Activated B cell treated with CpG ODN at 0.5 μM for 24 hours (primary cell): ENCODE measurements at regions not wholly inside any gene's neighbourhood (a gene's known extent, or its start where the extent isn't known, plus 50 kb on each side); places are given as distances from the start of the nearest gene placed in this dataset.

Experiments used
- ATAC-seq: fragments of 200-7000 bp; cut with Tn5 transposase; one replicate; pipeline ENCODE4 v1.10.0; 2021; ENCODE audit warnings: low read depth, mild to moderate bottlenecking, moderate library complexity
- CTCF ChIA-PET: fragments of 350-600 bp; sonication (Branson Sonifier 250); formaldehyde crosslinking; loops from one replicate; lab custom pipeline; 2021; ENCODE audit warnings: antibody characterized with exemption; lab: Charles Lee
- POLR2A ChIA-PET: fragments of 350-600 bp; sonication (Branson Sonifier 250); formaldehyde crosslinking; loops from one replicate; lab custom pipeline; 2021; ENCODE audit warnings: antibody characterized with exemption; lab: Charles Lee
- DNase-seq: peaks from one replicate; pipeline ENCODE4 v3.0.0; 2022
- H3K27ac Mint-ChIP-seq: one replicate; pipeline ENCODE4 v1.8.0; 2020; ENCODE audit warnings: mixed read lengths
- H3K27me3 Mint-ChIP-seq: one replicate; pipeline ENCODE4 v1.8.0; 2021; ENCODE audit warnings: mixed read lengths
- H3K36me3 Mint-ChIP-seq: one replicate; pipeline ENCODE4 v1.8.0; 2021; ENCODE audit warnings: low read depth, mixed read lengths
- H3K4me1 Mint-ChIP-seq: one replicate; pipeline ENCODE4 v1.8.0; 2021; ENCODE audit warnings: mixed read lengths
- H3K4me3 Mint-ChIP-seq: one replicate; pipeline ENCODE4 v1.8.0; 2020; ENCODE audit warnings: mild to moderate bottlenecking, mixed read lengths
- H3K9me3 Mint-ChIP-seq: one replicate; pipeline ENCODE4 v1.8.0; 2020; ENCODE audit warnings: mixed read lengths
- intact Hi-C: fragments of 100-400 bp; cut with micrococcal nuclease; formaldehyde crosslinking; loops from one replicate; pipeline ENCODE4 v1.15.1; 2024
- TF ChIP-seq, protein P1 (sequence below): fragments of 200-600 bp; IDR thresholded peaks from one replicate; pipeline ENCODE4 v1.8.0; 2022; ENCODE audit warnings: antibody characterized with exemption, mild to moderate bottlenecking

DNA sequence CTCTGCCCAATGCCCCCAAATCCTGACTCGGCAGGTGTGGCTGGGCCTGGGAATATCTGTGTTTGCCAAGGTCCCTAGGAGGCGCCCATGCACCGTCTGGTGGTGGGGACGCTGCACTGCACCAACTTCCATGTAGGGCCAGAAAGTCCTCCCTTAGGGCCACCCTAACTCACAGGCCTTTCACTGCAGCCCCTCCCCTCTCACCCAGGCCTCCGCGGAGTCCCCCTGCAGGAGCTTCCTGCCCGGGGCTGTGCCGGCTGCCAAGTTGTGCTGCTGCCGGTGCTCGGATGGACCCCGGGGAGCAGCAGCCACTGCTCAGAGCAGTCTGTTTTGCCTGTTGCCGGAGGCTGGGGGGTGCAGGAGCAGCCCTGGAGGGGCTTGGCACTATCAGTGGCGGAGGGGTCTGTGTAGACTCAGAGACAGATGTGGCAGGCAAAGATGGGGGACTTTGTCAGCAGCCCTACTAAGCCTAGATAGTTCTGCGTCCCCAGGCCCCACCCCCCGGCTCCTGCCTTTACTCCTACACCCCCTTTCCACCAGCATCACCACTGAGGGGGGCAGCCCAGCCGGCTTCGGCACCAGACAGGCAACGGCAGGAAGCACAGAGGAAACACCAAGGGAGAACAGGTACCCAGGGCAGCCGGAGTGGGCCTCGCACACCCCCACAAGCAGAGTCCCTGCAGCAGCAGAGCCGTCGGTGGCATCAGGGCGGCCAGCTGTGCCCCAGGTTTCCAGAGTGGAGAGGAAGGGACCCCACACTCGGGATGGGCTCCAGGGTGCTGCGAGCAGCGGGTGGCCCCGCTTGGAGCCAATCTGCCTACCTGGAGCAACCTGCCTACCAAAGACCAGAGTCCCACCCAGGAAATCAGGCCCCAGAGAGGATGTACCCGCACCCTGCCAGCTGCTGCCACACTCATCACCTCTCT lies 124.3 kb downstream of the TRIM29 start:
- no peak overlapping the region for H3K27ac Mint-ChIP-seq
- CTCF ChIA-PET, result no interaction called here
- ATAC-seq, result no peak
- H3K27me3 Mint-ChIP-seq, result peaks cover 47% of the 10 kb centered on the region
- H3K36me3 Mint-ChIP-seq, result no peaks in the 10 kb centered on the region
- H3K4me1 Mint-ChIP-seq, result no peaks in the 10 kb centered on the region
- intact Hi-C loops, result loop anchor here (1.0 to 2.0 kb wide), 2 partner anchors 339 to 347 kb away; no protein-coding TSS in a partner anchor
- H3K4me3 Mint-ChIP-seq, result no peak overlapping the region
- no peak for DNase-seq
- TF ChIP-seq, protein P1, sequence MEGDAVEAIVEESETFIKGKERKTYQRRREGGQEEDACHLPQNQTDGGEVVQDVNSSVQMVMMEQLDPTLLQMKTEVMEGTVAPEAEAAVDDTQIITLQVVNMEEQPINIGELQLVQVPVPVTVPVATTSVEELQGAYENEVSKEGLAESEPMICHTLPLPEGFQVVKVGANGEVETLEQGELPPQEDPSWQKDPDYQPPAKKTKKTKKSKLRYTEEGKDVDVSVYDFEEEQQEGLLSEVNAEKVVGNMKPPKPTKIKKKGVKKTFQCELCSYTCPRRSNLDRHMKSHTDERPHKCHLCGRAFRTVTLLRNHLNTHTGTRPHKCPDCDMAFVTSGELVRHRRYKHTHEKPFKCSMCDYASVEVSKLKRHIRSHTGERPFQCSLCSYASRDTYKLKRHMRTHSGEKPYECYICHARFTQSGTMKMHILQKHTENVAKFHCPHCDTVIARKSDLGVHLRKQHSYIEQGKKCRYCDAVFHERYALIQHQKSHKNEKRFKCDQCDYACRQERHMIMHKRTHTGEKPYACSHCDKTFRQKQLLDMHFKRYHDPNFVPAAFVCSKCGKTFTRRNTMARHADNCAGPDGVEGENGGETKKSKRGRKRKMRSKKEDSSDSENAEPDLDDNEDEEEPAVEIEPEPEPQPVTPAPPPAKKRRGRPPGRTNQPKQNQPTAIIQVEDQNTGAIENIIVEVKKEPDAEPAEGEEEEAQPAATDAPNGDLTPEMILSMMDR, result no peak
- POLR2A ChIA-PET, result no interaction called here
- H3K9me3 Mint-ChIP-seq, result no peaks in the 10 kb centered on the region

DNA sequence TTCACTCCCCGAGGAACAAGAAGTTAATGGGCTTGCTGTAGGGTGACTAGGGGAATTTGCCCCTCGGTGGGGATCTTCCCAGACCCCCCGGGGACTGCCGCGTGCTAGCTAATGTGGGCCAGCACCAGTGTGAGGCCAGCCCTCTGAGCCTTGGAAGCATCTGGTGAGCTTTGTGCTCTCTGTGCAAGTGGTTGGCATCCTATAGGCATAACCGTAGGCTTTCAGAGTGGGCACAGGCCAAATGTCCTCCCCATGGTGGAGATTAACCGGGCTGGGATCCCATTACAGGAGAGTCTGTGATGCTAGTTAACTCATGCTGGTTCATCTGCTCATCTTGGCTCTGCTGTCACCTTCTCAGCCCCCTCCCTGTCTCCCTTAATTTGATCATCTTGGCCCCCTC lies 125.7 kb downstream of the TRIM29 start:
- Mint-ChIP-seq H3K36me3 (no peaks in the 10 kb centered on the region), H3K27me3 (peaks cover 42% of the 10 kb centered on the region), H3K27ac (no peak overlapping the region), H3K4me1 (no peaks in the 10 kb centered on the region), H3K4me3 (no peak overlapping the region), H3K9me3 (no peaks in the 10 kb centered on the region)
- TF ChIP-seq, protein P1, result no peak
- POLR2A ChIA-PET, result no interaction called here
- no peak for ATAC-seq
- no peak for DNase-seq
- intact Hi-C loops, result loop anchor here (2.0 kb wide), 1 partner anchor 337 kb away; no protein-coding TSS in a partner anchor
- CTCF ChIA-PET, result no interaction called here

DNA sequence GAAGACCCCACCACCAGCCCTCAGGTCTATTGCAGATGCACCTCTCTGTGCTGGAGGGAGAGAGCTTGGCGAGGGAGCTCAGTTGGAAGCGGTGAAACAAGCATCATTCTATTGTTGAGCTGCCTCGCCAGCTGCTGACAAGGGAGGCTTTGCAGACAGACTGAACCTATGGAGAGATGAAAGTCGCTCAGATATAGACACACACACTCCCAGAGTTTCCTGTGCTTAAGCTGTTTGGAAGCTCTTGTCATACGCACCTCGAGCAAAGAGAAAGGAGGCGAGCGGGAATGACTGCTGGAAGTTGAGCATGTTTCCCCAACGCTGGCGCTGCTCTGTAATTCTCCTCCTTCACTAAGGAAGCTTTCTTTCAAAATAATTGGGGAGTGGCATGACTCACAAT lies 126.1 kb downstream of the TRIM29 start:
- Mint-ChIP-seq H3K27ac (no peak overlapping the region), H3K9me3 (no peaks in the 10 kb centered on the region), H3K4me1 (no peaks in the 10 kb centered on the region), H3K27me3 (peaks cover 41% of the 10 kb centered on the region), H3K36me3 (no peaks in the 10 kb centered on the region), H3K4me3 (no peak overlapping the region)
- ATAC-seq (no peak), DNase-seq (no peak)
- intact Hi-C loops, result loop anchor here (2.0 kb wide), 1 partner anchor 337 kb away; no protein-coding TSS in a partner anchor
- TF ChIP-seq, protein P1, result no peak
- POLR2A ChIA-PET, result no interaction called here
- CTCF ChIA-PET, result no interaction called here

DNA sequence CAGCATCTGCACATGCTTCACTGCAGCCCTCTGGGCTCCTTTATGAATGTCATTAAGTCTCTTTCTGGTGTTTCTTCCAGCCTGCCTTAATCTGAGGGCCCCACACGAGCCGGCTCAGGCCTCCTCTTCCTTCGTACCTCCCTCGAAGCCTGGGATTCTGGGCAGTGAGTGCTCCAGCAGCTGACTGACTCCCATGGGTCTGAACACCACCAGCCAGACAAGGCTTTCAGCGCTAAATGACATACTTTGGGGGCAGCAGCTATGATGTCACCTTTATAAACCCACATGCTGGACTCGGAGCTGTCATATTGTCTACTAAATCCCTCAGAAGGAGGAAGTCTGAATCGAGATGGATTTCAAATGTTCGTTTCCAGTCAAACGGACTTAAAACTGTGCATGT lies 127.1 kb downstream of the TRIM29 start:
- H3K4me1 Mint-ChIP-seq, result no peaks in the 10 kb centered on the region
- no peak for ATAC-seq
- H3K4me3 Mint-ChIP-seq, result no peak overlapping the region
- CTCF ChIA-PET, result no interaction called here
- TF ChIP-seq, protein P1, result no peak
- no peaks in the 10 kb centered on the region for H3K36me3 Mint-ChIP-seq
- no peak overlapping the region for H3K27ac Mint-ChIP-seq
- no peak for DNase-seq
- intact Hi-C loops, result no loop called here
- H3K27me3 Mint-ChIP-seq, result peaks cover 34% of the 10 kb centered on the region
- H3K9me3 Mint-ChIP-seq, result no peaks in the 10 kb centered on the region
- POLR2A ChIA-PET, result no interaction called here

DNA sequence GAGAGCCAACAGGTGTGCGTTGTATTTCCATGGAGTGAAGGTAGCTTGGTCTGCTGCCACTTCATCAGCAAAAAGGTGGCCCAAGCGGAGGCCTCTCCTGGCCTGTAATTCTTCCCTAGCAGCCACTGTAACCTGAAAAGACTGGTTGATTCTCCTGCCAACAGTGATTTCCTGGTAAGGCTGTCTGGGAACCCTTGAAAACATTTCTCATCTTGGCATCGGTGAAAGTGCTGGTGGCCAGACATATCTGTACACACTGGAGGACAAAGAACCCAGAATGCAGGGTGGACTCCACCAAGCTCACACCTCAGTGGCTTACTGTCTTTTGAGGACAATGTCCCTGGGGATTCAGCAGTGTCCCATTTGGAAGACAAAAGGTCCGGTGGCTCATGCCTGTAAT lies 128.0 kb downstream of the TRIM29 start:
- TF ChIP-seq, protein P1, result no peak
- POLR2A ChIA-PET, result no interaction called here
- no peak for DNase-seq
- ATAC-seq, result no peak
- Mint-ChIP-seq H3K36me3 (no peaks in the 10 kb centered on the region), H3K27ac (no peak overlapping the region), H3K4me1 (no peaks in the 10 kb centered on the region), H3K27me3 (peaks cover 29% of the 10 kb centered on the region), H3K9me3 (no peaks in the 10 kb centered on the region), H3K4me3 (no peak overlapping the region)
- CTCF ChIA-PET, result no interaction called here
- intact Hi-C loops, result no loop called here
